Heart right ventricle (tissue), 16 donors: ENCODE measurements at regions not wholly inside any gene's neighbourhood (a gene's known extent, or its start where the extent isn't known, plus 50 kb on each side); places are given as distances from the start of the nearest gene placed in this dataset.

ENCODE experiments used
- ATAC-seq, 8 donors: fragments of 200-7000 bp; cut with Tn5 transposase; one replicate each; pipeline ENCODE4 v1.9.1; 2020; ENCODE audit warnings: mild to moderate bottlenecking in 8 of 8, moderate library complexity in 8 of 8, moderate number of reproducible peaks in 1 of 8
- DNase-seq, 2 donors: peaks; one replicate each; pipeline ENCODE4 v3.0.0-alpha.2; 2020
- H3K27ac ChIP-seq, 10 donors: fragments of 200-600 bp; sonication (generic) in 2 of 10; one replicate each; pipeline versions ENCODE4 v1.5.0 to v1.8.0; 2020 to 2022; ENCODE audit warnings: mild to moderate bottlenecking in 3 of 10
- H3K27me3 ChIP-seq, 7 donors: fragments of 200-600 bp; one replicate each; pipeline ENCODE4 v1.8.0; 2021 to 2022; ENCODE audit warnings: mild to moderate bottlenecking in 2 of 7
- H3K36me3 ChIP-seq, 9 donors: fragments of 200-600 bp; sonication (generic) in 1 of 9; one replicate each; pipeline versions ENCODE4 v1.5.0 to v1.8.0; 2020 to 2022; ENCODE audit warnings: mild to moderate bottlenecking in 2 of 9
- H3K4me1 ChIP-seq, 9 donors: fragments of 200-600 bp; sonication (generic) in 1 of 9; one replicate each; pipeline versions ENCODE4 v1.5.0 to v1.8.0; 2020 to 2022; ENCODE audit warnings: mild to moderate bottlenecking in 4 of 9
- H3K4me3 ChIP-seq, 10 donors: fragments of 200-600 bp; sonication (generic) in 2 of 10; one replicate each; pipeline versions ENCODE4 v1.5.0 to v1.8.0; 2020 to 2022; ENCODE audit warnings: mild to moderate bottlenecking in 7 of 10, moderate library complexity in 2 of 10
- H3K9me3 ChIP-seq, 11 donors: fragments of 200-600 bp in 10 of 11; sonication (generic) in 2 of 11; one replicate each; pipeline versions ENCODE4 v1.5.0 to v1.8.0; 2013 to 2022; ENCODE audit warnings: mild to moderate bottlenecking in 2 of 11, control low read depth in 1 of 11, moderate library complexity in 1 of 11
- CTCF ChIP-seq, 9 donors: fragments of 200-600 bp; sonication (generic) in 2 of 9; IDR thresholded peaks; one replicate each; pipeline versions ENCODE4 v1.5.0 to v1.8.0; 2021 to 2022; ENCODE audit warnings: antibody characterized with exemption in 9 of 9, mild to moderate bottlenecking in 5 of 9, moderate library complexity in 1 of 9
- WGBS, 2 donors: extraction: QIAGEN DNeasy Blood & Tissue Kit; methylation state at CpG; one replicate each; pipeline ENCODE4 v1.1.7; 2013; ENCODE audit warnings: inconsistent platforms in 1 of 2; 5-methylcytosine and 5-hydroxymethylcytosine counted together
- intact Hi-C, 10 donors: fragments of 100-400 bp; cut with DNase I; formaldehyde crosslinking; loops; one replicate each; pipeline versions ENCODE4 v1.11.1 to v1.14.2; 2022
- donor health status: Arrhythmogenic right ventricular cardiomyopathy.
- donor health status: ischemic (EF 13 %, LVEDD 7.1; RV severe dilation, severe dysfunction).
- donor health status: healthy with polysubstance abuse.
- donor health status: DM: no; HTN: yes; CAD: no.
- donor health status: DM: no; HTN: no; CAD: no.
- donor health status: ischemic (EF 25% LVEDD 6.9; RV normal size, moderate dysfunction).
- donor health status: ischemic (EF 25% LVEDD 5.7; RV mildly dilated, moderate dysfunction).
- donor health status: healthy.
- donor health status: DM: yes; HTN: yes; CAD: no.
- donor health status: Ischemic cardiomyopathy.
- donor health status: ischemic (EF 35%, LVEDD 5.7; RV mildly dilated, moderate dysfunction).
- donor health status: nonischemic (EF 11% LVEDD 7.7; RV severe dilation, severe dysfunction).
- donor health status: DM: yes; HTN: yes; CAD: no.
- donor health status: PGD.
- donor health status: ischemic (EF 29% LVEDD 5.4; RV normal size, mild dysfunction).
- donor health status: nonischemic (EF 23%, LVEDD 6.1; RV moderate dilation, normal function).

- Histone ChIP-seq H3K9me3 (no peaks in the 10 kb centered on the region), H3K4me3 (no peak overlapping the region), H3K4me1 (peaks cover 0 to 4% (median 0%) of the 10 kb centered on the region in 9 donors), H3K36me3 (no peaks in the 10 kb centered on the region), H3K27me3 (no peaks in the 10 kb centered on the region), H3K27ac (no peak overlapping the region)
- no peak for DNase-seq
- intact Hi-C loops = loop anchor here in 3 of 10 donors (10.0 kb wide), 3 partner anchors 46 to 176 kb away; no protein-coding TSS in a partner anchor
- ATAC-seq = no peak
- no peak for TF ChIP-seq CTCF (IDR thresholded peaks at IDR 0.05)
- WGBS, 2 donors = 96% methylated on average over 25 of the region's 25 CpGs
Observed at GRCh38 chr16:85428899-85429775, 184.0 kb upstream of the GSE1 start.

- intact Hi-C loops = loop anchor here in 3 of 10 donors (10.0 kb wide), 3 partner anchors 45 to 175 kb away; no protein-coding TSS in a partner anchor
- Histone ChIP-seq H3K36me3 (no peaks in the 10 kb centered on the region), H3K4me3 (no peak overlapping the region), H3K27me3 (no peaks in the 10 kb centered on the region), H3K9me3 (no peaks in the 10 kb centered on the region), H3K27ac (no peak overlapping the region), H3K4me1 (peaks cover 0 to 1% (median 0%) of the 10 kb centered on the region in 9 donors)
- WGBS, 2 donors = 86 to 88% methylated on average over 18 of the region's 18 CpGs
- ATAC-seq (no peak), DNase-seq (no peak)
- no peak for TF ChIP-seq CTCF (IDR thresholded peaks at IDR 0.05)
Observed at GRCh38 chr16:85429776-85430522, 183.2 kb upstream of the GSE1 start.

GRCh38 chr16:85430523-85431421 is 182.3 kb upstream of the GSE1 start:
- H3K27me3 ChIP-seq = no peaks in the 10 kb centered on the region
- H3K9me3 ChIP-seq = no peaks in the 10 kb centered on the region
- WGBS, 2 donors = 88 to 91% methylated on average over 37 of the region's 37 CpGs
- TF ChIP-seq CTCF (IDR thresholded peaks at IDR 0.05) = no peak
- DNase-seq = no peak
- H3K27ac ChIP-seq = no peak overlapping the region
- no peak overlapping the region for H3K4me3 ChIP-seq
- no peak for ATAC-seq
- intact Hi-C loops = no loop called here
- H3K4me1 ChIP-seq = no peaks in the 10 kb centered on the region
- H3K36me3 ChIP-seq = no peaks in the 10 kb centered on the region
